HG03159 (cell line): ENCODE measurements at regions not wholly inside any gene's neighbourhood (a gene's known extent, or its start where the extent isn't known, plus 50 kb on each side); places are given as distances from the start of the nearest gene placed in this dataset.

ENCODE experiments used
- ATAC-seq: cut with Tn5 transposase; IDR thresholded peaks from one replicate; pipeline ENCODE4 v1.9.1; 2021; ENCODE audit warnings: mild to moderate bottlenecking, moderate library complexity; ENCODE audit not compliant: unreplicated experiment

- ATAC-seq, result no peak
Observed at GRCh38 chr3:99376926-99377325, 261.5 kb upstream of the COL8A1 start.

GRCh38 chr3:99373846-99374210 is 264.6 kb upstream of the COL8A1 start:
- no peak for ATAC-seq

- ATAC-seq, result no peak
Observed at GRCh38 chr3:99373088-99373845, 265.1 kb upstream of the COL8A1 start.

GRCh38 chr3:99366663-99367429 is 271.5 kb upstream of the COL8A1 start:
- no peak for ATAC-seq

- no peak for ATAC-seq
Observed at GRCh38 chr3:99365979-99366378, 272.4 kb upstream of the COL8A1 start.

- no peak for ATAC-seq
Observed at GRCh38 chr3:99365396-99365795, 273.0 kb upstream of the COL8A1 start.

- ATAC-seq, result no peak
Observed at GRCh38 chr3:99357131-99357530, 281.3 kb upstream of the COL8A1 start.

- no peak for ATAC-seq
Observed at GRCh38 chr3:99356696-99357095, 281.7 kb upstream of the COL8A1 start.

GRCh38 chr3:99355465-99355864 is 282.9 kb upstream of the COL8A1 start:
- ATAC-seq, result no peak

GRCh38 chr3:99352811-99353210 is 285.6 kb upstream of the COL8A1 start:
- ATAC-seq, result no peak

- ATAC-seq, result no peak
Observed at GRCh38 chr3:99351122-99351521, 287.3 kb upstream of the COL8A1 start.

GRCh38 chr3:99348451-99348850 is 289.9 kb upstream of the COL8A1 start:
- no peak for ATAC-seq

GRCh38 chr3:99344216-99344615 is 294.2 kb upstream of the COL8A1 start:
- no peak for ATAC-seq

GRCh38 chr3:99342383-99342782 is 296.0 kb upstream of the COL8A1 start:
- no peak for ATAC-seq

- ATAC-seq, result no peak
Observed at GRCh38 chr3:99339222-99339621, 299.2 kb upstream of the COL8A1 start.

- no peak for ATAC-seq
Observed at GRCh38 chr3:99332718-99333117, 305.7 kb upstream of the COL8A1 start.

- ATAC-seq, result no peak
Observed at GRCh38 chr3:99332276-99332675, 306.1 kb upstream of the COL8A1 start.

- no peak for ATAC-seq
Observed at GRCh38 chr3:99330924-99331532, 307.4 kb upstream of the COL8A1 start.

- no peak for ATAC-seq
Observed at GRCh38 chr3:99330281-99330680, 308.1 kb upstream of the COL8A1 start.

GRCh38 chr3:99325402-99325801 is 313.0 kb upstream of the COL8A1 start:
- ATAC-seq, result no peak

GRCh38 chr3:99324636-99325203 is 313.7 kb upstream of the COL8A1 start:
- no peak for ATAC-seq

- no peak for ATAC-seq
Observed at GRCh38 chr3:99323940-99324339, 314.5 kb upstream of the COL8A1 start.
